ENCODE measurements at regions not wholly inside any gene's neighbourhood (a gene's known extent, or its start where the extent isn't known, plus 50 kb on each side); places are given as distances from the start of the nearest gene placed in this dataset.
"Not testable (repeated sequence)": the region's sequence is repeated elsewhere in the genome, so short reads cannot be mapped to it uniquely, and the experiment has no call there.

GRCh38 chr1:38208716-38209632 lies 162.4 kb upstream of the POU3F1 start:
- no peak for DNase-seq

GRCh38 chr1:38207906-38208305 lies 161.3 kb upstream of the POU3F1 start:
- no peak for DNase-seq

GRCh38 chr1:38207275-38207674 lies 160.7 kb upstream of the POU3F1 start:
- DNase-seq: no peak

- no peak for DNase-seq
Measured at GRCh38 chr1:38204698-38205097, 158.1 kb upstream of the POU3F1 start.

- DNase-seq: no peak
Measured at GRCh38 chr1:38203441-38203840, 156.8 kb upstream of the POU3F1 start.

GRCh38 chr1:38201431-38201830 lies 154.8 kb upstream of the POU3F1 start:
- no peak for DNase-seq

GRCh38 chr1:38198621-38199020 lies 152.0 kb upstream of the POU3F1 start:
- no peak for DNase-seq

- DNase-seq: no peak
Measured at GRCh38 chr1:38198099-38198498, 151.5 kb upstream of the POU3F1 start.

GRCh38 chr1:38197312-38198061 lies 150.9 kb upstream of the POU3F1 start:
- DNase-seq: no peak

GRCh38 chr1:38194472-38194871 lies 147.9 kb upstream of the POU3F1 start:
- no peak for DNase-seq

GRCh38 chr1:38193040-38193439 lies 146.4 kb upstream of the POU3F1 start:
- DNase-seq: no peak

GRCh38 chr1:38191461-38191860 lies 144.9 kb upstream of the POU3F1 start:
- DNase-seq: no peak

GRCh38 chr1:38190983-38191382 lies 144.4 kb upstream of the POU3F1 start:
- no peak for DNase-seq

- DNase-seq: no peak
Measured at GRCh38 chr1:38187552-38187951, 141.0 kb upstream of the POU3F1 start.

- peak; percentile 29 to 79 for DNase-seq
Measured at GRCh38 chr1:38186566-38186965, 140.0 kb upstream of the POU3F1 start.

GRCh38 chr1:38185913-38186312 lies 139.3 kb upstream of the POU3F1 start:
- DNase-seq: no peak

- no peak for DNase-seq
Measured at GRCh38 chr1:38183747-38184146, 137.2 kb upstream of the POU3F1 start.

- DNase-seq: no peak
Measured at GRCh38 chr1:38183096-38183495, 136.5 kb upstream of the POU3F1 start.

GRCh38 chr1:38180388-38180787 lies 133.8 kb upstream of the POU3F1 start:
- not testable (repeated sequence) for DNase-seq

- DNase-seq: no peak
Measured at GRCh38 chr1:38179483-38179882, 132.9 kb upstream of the POU3F1 start.

GRCh38 chr1:38178216-38178615 lies 131.6 kb upstream of the POU3F1 start:
- no peak for DNase-seq

- DNase-seq: no peak
Measured at GRCh38 chr1:38175121-38175520, 128.5 kb upstream of the POU3F1 start.

- DNase-seq: peak; percentile 15
Measured at GRCh38 chr1:38173848-38174247, 127.3 kb upstream of the POU3F1 start.

All from inflammatory macrophage (primary cell).